ENCODE measurements at regions not wholly inside any gene's neighbourhood (a gene's known extent, or its start where the extent isn't known, plus 50 kb on each side); places are given as distances from the start of the nearest gene placed in this dataset.

- intact Hi-C loops (cut with DNase I) = loop anchor here in 1 of 4 donors (10.0 kb wide), 1 partner anchor 1785 kb away; no protein-coding TSS in a partner anchor
- no peak overlapping the region for H3K27ac ChIP-seq
- 70 to 77% (median 74%) methylated on average over 7 of the region's 7 CpGs for WGBS, 3 donors
Observed at GRCh38 chr13:23509781-23510543, 60.2 kb upstream of the TNFRSF19 start.

DNA sequence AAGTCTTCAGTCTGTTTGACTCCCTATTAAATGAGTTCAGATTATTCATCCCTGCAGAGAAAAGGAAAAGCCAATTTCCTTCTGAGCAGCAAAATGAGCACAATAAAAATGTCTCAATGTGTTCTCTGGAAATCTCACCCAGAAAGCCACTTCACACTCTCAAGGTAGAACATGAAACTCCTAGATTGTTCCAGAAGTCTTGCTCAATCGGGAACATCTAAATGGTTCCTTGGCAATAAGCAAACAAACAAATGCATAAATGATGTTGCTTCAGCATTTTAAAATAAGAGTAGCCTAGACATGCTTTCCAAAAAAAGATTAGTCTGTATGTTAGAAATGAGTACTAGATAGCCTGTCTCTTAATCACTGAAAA, 59.7 kb upstream of the TNFRSF19 start:
- Histone ChIP-seq H3K36me3 (no peaks in the 10 kb centered on the region), H3K9me3 (no peaks in the 10 kb centered on the region), H3K27me3 (no peaks in the 10 kb centered on the region), H3K4me1 (ENCODE audit: insufficient read depth) (no peaks in the 10 kb centered on the region), H3K4me3 (no peak overlapping the region), H3K27ac (no peak overlapping the region)
- no peak for TF ChIP-seq EP300 (IDR thresholded peaks at IDR 0.05)
- no peak for DNase-seq
- 40 to 70% (median 61%) methylated on average over 1 of the region's 1 CpG for WGBS, 3 donors
- intact Hi-C loops (cut with DNase I) = no loop called here

More at GRCh38 chr13:23509781-23510543, 60.2 kb upstream of the TNFRSF19 start:
- TF ChIP-seq, protein P1, sequence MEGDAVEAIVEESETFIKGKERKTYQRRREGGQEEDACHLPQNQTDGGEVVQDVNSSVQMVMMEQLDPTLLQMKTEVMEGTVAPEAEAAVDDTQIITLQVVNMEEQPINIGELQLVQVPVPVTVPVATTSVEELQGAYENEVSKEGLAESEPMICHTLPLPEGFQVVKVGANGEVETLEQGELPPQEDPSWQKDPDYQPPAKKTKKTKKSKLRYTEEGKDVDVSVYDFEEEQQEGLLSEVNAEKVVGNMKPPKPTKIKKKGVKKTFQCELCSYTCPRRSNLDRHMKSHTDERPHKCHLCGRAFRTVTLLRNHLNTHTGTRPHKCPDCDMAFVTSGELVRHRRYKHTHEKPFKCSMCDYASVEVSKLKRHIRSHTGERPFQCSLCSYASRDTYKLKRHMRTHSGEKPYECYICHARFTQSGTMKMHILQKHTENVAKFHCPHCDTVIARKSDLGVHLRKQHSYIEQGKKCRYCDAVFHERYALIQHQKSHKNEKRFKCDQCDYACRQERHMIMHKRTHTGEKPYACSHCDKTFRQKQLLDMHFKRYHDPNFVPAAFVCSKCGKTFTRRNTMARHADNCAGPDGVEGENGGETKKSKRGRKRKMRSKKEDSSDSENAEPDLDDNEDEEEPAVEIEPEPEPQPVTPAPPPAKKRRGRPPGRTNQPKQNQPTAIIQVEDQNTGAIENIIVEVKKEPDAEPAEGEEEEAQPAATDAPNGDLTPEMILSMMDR (IDR thresholded peaks at IDR 0.05) = no peak
- TF ChIP-seq POLR2A (IDR thresholded peaks at IDR 0.05) (no peak), EP300 (IDR thresholded peaks at IDR 0.05) (no peak)
- no peaks in the 10 kb centered on the region for H3K36me3 ChIP-seq
- no peaks in the 10 kb centered on the region for H3K9me3 ChIP-seq
- H3K4me3 ChIP-seq = no peak overlapping the region
- DNase-seq = no peak
- H3K4me1 ChIP-seq (ENCODE audit: insufficient read depth) = peaks cover 2% of the 10 kb centered on the region
- no peaks in the 10 kb centered on the region for H3K27me3 ChIP-seq

DNA sequence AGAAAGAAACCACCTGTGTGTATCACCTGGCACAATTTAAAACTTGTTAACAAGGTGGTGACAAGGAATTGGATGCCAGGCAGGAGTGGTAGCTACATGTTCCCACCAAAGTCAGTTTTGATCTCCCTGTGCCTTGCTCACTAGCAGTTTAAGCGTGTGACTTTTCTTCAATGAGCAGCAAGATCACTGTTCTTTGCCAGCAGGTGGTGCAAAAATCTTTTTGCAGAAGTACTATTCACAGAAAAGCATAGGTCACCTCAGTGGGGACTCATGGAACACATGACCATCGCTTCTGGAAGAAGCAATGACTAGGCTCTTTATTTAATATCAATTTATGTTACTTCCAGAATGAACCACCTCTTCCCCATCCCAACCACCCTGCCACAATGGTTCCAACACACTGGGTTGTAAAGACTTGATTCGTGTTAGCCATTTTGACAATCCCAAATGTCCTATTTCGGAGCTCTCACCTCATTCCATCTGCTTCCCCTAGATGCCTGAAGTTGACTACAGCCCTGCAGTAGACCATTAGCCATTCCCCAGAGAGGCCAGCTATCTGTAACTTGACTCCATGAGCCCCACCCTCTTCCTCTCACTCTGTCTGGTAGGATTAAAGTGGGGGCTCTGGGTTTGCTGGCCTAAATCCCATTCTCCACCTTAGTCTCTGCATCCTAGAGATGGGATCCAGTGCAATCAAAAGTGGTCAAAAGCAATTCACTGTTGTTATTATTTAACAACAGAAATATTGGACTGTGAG, 59.1 kb upstream of the TNFRSF19 start:
- intact Hi-C loops (cut with DNase I) = no loop called here
- no peaks in the 10 kb centered on the region for H3K9me3 ChIP-seq
- H3K27me3 ChIP-seq = no peaks in the 10 kb centered on the region
- H3K36me3 ChIP-seq = no peaks in the 10 kb centered on the region
- 90 to 91% (median 90%) methylated on average over 4 of the region's 4 CpGs for WGBS, 3 donors
- TF ChIP-seq, protein P1 (IDR thresholded peaks at IDR 0.05) = no peak
- no peak for TF ChIP-seq EP300 (IDR thresholded peaks at IDR 0.05)
- TF ChIP-seq POLR2A (IDR thresholded peaks at IDR 0.05) = no peak
- no peak overlapping the region for H3K4me3 ChIP-seq
- no peaks in the 10 kb centered on the region for H3K4me1 ChIP-seq (ENCODE audit: insufficient read depth)
- DNase-seq = no peak
- H3K27ac ChIP-seq = no peak overlapping the region

DNA sequence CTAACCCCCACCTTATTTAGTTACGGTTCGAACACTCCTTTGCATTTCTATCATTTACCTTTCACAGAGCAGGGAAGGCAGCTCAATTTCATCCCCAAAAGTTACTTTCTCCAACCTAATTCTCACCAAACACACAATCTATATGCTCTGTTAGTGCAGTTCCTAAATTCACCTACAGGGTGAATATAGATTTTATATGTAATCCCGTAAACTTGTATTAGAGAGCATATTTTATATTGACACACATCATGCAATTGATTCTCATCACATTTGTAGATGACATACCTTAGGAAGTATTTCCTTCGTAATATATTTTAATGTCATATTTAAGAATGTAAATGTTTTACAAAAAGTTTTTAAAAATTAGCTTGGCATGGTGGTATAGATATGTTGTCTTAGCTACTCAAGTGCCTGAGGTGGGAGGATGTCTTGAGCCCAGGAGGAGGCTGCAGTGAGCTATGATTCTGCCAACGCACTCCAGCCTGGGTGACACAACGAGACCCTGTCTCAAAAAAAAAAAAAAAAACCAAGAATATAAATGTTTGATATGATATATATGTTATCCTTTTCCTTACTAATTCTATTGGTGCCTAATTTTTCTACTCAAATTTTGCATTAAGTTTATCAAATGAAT, 57.3 kb upstream of the TNFRSF19 start:
- 80 to 89% (median 83%) methylated on average over 6 of the region's 6 CpGs for WGBS, 3 donors
- H3K4me3 ChIP-seq = no peak overlapping the region
- H3K27me3 ChIP-seq = no peaks in the 10 kb centered on the region
- no peaks in the 10 kb centered on the region for H3K4me1 ChIP-seq (ENCODE audit: insufficient read depth)
- H3K36me3 ChIP-seq = no peaks in the 10 kb centered on the region
- H3K9me3 ChIP-seq = no peaks in the 10 kb centered on the region
- no peak for TF ChIP-seq EP300 (IDR thresholded peaks at IDR 0.05)
- no peak for TF ChIP-seq POLR2A (IDR thresholded peaks at IDR 0.05)
- no peak overlapping the region for H3K27ac ChIP-seq
- intact Hi-C loops (cut with DNase I) = no loop called here
- no peak for DNase-seq

- Histone ChIP-seq H3K4me1 (ENCODE audit: insufficient read depth) (no peaks in the 10 kb centered on the region), H3K4me3 (no peak overlapping the region)
- intact Hi-C loops (cut with DNase I) = no loop called here
Observed at GRCh38 chr13:23513455-23513854, 56.8 kb upstream of the TNFRSF19 start.

More at GRCh38 chr13:23513455-23513854, 56.8 kb upstream of the TNFRSF19 start:
- 8 to 13% (median 9%) methylated on average over 3 of the region's 3 CpGs for WGBS, 3 donors
- TF ChIP-seq EP300 (IDR thresholded peaks at IDR 0.05) (no peak), POLR2A (IDR thresholded peaks at IDR 0.05) (no peak)
- TF ChIP-seq, protein P1 (IDR thresholded peaks at IDR 0.05) = no peak
- Histone ChIP-seq H3K27ac (no peak overlapping the region), H3K36me3 (no peaks in the 10 kb centered on the region), H3K9me3 (no peaks in the 10 kb centered on the region), H3K27me3 (no peaks in the 10 kb centered on the region)
- no peak for DNase-seq
